ENCODE measurements at regions not wholly inside any gene's neighbourhood (a gene's known extent, or its start where the extent isn't known, plus 50 kb on each side); places are given as distances from the start of the nearest gene placed in this dataset.

DNA sequence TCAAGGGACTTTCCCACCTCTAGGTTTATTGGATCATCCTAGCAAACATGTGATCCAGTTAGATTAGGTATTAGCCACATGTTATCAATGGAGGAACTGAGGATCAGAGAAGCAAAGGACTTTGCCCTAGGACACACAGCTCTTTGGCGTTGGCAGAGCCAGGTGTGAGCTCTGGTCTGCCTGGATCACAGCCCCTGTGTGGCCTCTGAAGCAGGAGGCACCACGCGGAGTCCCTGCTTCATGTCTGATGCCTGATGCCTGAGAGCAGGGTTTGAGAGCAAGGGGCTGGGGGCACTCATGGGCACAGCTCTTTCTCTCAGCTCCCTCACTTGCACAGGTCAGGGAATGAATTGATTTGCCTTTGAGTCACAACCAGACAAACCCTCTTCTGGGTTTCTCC lies 64.7 kb upstream of the CTBP2 start:
- no peaks in the 10 kb centered on the region for H3K36me3 Mint-ChIP-seq (ENCODE audit: low read depth)
- H3K27ac Mint-ChIP-seq = no peak overlapping the region
- intact Hi-C loops (cut with micrococcal nuclease) = no loop called here
- H3K4me3 Mint-ChIP-seq = no peak overlapping the region
- H3K27me3 Mint-ChIP-seq = peaks cover 2% of the 10 kb centered on the region
- H3K9me3 Mint-ChIP-seq = peaks cover 14% of the 10 kb centered on the region
- H3K4me1 Mint-ChIP-seq (ENCODE audit: low read depth) = peaks cover 5% of the 10 kb centered on the region

DNA sequence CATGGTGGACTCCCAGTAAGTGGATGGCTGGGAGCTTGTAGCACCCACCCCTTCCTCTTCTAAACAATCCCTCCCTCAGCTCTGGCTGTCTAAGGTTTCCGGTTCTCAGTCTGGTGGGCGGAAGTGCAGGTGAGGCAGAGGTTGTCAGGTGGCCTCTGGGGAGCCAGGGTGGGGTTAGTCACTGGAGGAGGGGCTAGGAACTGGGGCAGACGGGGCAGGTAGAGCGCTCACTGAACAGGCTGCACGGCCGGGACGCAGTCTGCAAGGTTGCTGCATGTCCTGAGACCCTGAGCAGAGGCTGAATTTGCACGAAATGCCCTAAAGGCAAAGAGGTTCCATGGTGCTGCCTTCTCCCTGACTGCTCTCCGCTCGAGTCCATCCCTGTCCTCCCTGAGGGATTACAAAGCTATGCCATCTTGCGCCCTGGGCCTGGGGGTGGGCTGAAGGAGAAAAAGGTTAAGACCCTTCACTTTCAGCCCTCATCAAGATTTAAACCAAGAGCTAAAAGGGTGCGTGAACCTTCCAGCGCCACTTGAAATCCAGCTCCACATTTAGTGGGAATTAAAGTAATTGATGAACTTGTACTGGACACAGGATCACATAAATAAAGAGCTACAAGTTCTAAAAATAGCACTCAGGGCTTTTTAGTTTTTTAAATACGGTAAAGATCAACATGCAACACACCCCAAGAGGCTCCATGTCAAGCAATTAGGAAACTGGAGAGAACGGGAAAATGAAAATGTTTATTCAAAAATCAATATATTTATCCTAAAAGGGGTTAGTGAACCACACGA lies 62.3 kb upstream of the CTBP2 start:
- peaks cover 5% of the 10 kb centered on the region for H3K4me1 Mint-ChIP-seq (ENCODE audit: low read depth)
- peaks cover 6% of the 10 kb centered on the region for H3K27me3 Mint-ChIP-seq
- no peaks in the 10 kb centered on the region for H3K36me3 Mint-ChIP-seq (ENCODE audit: low read depth)
- H3K4me3 Mint-ChIP-seq = no peak overlapping the region
- peaks cover 11% of the 10 kb centered on the region for H3K9me3 Mint-ChIP-seq
- intact Hi-C loops (cut with micrococcal nuclease) = no loop called here
- no peak overlapping the region for H3K27ac Mint-ChIP-seq

DNA sequence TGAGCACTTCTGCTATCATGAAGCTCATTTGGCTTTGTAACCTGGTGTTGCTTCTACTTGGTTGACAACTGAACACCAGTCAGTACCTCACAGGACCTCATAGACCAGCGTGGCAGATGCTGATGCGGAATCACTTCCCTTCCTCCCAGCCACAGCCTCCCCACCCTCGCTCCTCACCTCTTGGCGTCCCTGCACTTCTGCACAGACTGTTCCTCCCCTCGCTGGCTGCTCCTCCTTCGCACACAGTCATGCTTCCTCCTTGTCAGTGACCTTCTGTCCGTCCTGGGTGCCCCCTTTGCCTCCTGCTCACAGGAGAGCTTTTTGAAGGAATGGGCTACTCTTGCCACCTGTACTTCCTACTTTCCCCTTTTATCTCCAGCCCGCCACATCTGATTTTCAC lies 61.4 kb upstream of the CTBP2 start:
- no peak overlapping the region for H3K27ac Mint-ChIP-seq
- H3K36me3 Mint-ChIP-seq (ENCODE audit: low read depth) = no peaks in the 10 kb centered on the region
- no peak overlapping the region for H3K4me3 Mint-ChIP-seq
- intact Hi-C loops (cut with micrococcal nuclease) = no loop called here
- peaks cover 5% of the 10 kb centered on the region for H3K4me1 Mint-ChIP-seq (ENCODE audit: low read depth)
- H3K9me3 Mint-ChIP-seq = peaks cover under 1% of the 10 kb centered on the region
- H3K27me3 Mint-ChIP-seq = peaks cover 6% of the 10 kb centered on the region

GRCh38 chr10:125219776-125220175 lies 59.4 kb upstream of the CTBP2 start:
- Mint-ChIP-seq H3K27me3 (peaks cover 6% of the 10 kb centered on the region), H3K4me1 (ENCODE audit: low read depth) (peaks cover 5% of the 10 kb centered on the region), H3K36me3 (ENCODE audit: low read depth) (no peaks in the 10 kb centered on the region), H3K4me3 (no peak overlapping the region), H3K27ac (no peak overlapping the region), H3K9me3 (no peaks in the 10 kb centered on the region)
- intact Hi-C loops (cut with micrococcal nuclease) = no loop called here

- Mint-ChIP-seq H3K36me3 (ENCODE audit: low read depth) (no peaks in the 10 kb centered on the region), H3K9me3 (no peaks in the 10 kb centered on the region), H3K27ac (no peak overlapping the region), H3K27me3 (peaks cover 6% of the 10 kb centered on the region), H3K4me1 (ENCODE audit: low read depth) (peaks cover 5% of the 10 kb centered on the region), H3K4me3 (no peak overlapping the region)
- intact Hi-C loops (cut with micrococcal nuclease) = no loop called here
These were observed 58.6 kb upstream of the CTBP2 start for GRCh38 chr10:125218967-125219366.

- intact Hi-C loops (cut with micrococcal nuclease) = no loop called here
- H3K27ac Mint-ChIP-seq = no peak overlapping the region
- H3K36me3 Mint-ChIP-seq (ENCODE audit: low read depth) = no peaks in the 10 kb centered on the region
- H3K27me3 Mint-ChIP-seq = peaks cover 6% of the 10 kb centered on the region
- peaks cover 5% of the 10 kb centered on the region for H3K4me1 Mint-ChIP-seq (ENCODE audit: low read depth)
- no peak overlapping the region for H3K4me3 Mint-ChIP-seq
- no peaks in the 10 kb centered on the region for H3K9me3 Mint-ChIP-seq
These were observed 57.8 kb upstream of the CTBP2 start for GRCh38 chr10:125217990-125218675.

GRCh38 chr10:125216861-125217260 lies 56.5 kb upstream of the CTBP2 start:
- H3K27me3 Mint-ChIP-seq = peaks cover 8% of the 10 kb centered on the region
- H3K4me3 Mint-ChIP-seq = no peak overlapping the region

DNA sequence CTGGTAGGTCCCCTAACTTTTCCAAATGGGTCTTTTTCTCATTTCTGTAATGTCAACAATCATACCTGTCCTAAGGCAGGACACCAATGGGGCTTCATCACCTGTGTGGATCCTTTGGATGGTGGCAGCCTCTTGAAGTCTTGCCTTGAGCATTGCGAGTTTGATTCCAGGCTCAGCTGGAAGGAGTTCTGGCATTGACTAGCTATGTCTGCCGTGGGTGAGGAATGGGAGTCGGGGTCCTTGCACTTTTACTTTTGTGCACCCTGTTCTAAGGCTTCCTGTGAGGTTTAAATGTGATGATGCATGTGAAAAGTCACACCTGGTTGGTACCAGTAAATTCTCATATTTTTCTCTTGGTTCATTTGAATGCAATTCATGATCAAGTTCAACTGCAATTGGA lies 55.9 kb upstream of the CTBP2 start:
- H3K27ac Mint-ChIP-seq = no peak overlapping the region
- H3K27me3 Mint-ChIP-seq = peaks cover 8% of the 10 kb centered on the region
- intact Hi-C loops (cut with micrococcal nuclease) = no loop called here
- no peaks in the 10 kb centered on the region for H3K4me1 Mint-ChIP-seq (ENCODE audit: low read depth)
- no peaks in the 10 kb centered on the region for H3K36me3 Mint-ChIP-seq (ENCODE audit: low read depth)
- H3K4me3 Mint-ChIP-seq = no peak overlapping the region
- no peaks in the 10 kb centered on the region for H3K9me3 Mint-ChIP-seq

More at GRCh38 chr10:125216861-125217260, 56.5 kb upstream of the CTBP2 start:
- Mint-ChIP-seq H3K4me1 (ENCODE audit: low read depth) (peaks cover 3% of the 10 kb centered on the region), H3K27ac (no peak overlapping the region), H3K9me3 (no peaks in the 10 kb centered on the region), H3K36me3 (ENCODE audit: low read depth) (no peaks in the 10 kb centered on the region)
- intact Hi-C loops (cut with micrococcal nuclease) = no loop called here

GRCh38 chr10:125214283-125214570 lies 53.9 kb upstream of the CTBP2 start:
- Mint-ChIP-seq H3K27ac (no peak overlapping the region), H3K4me3 (no peak overlapping the region), H3K4me1 (ENCODE audit: low read depth) (no peaks in the 10 kb centered on the region), H3K36me3 (ENCODE audit: low read depth) (no peaks in the 10 kb centered on the region), H3K27me3 (peaks cover 6% of the 10 kb centered on the region), H3K9me3 (no peaks in the 10 kb centered on the region)
- intact Hi-C loops (cut with micrococcal nuclease) = no loop called here

GRCh38 chr10:125213541-125214282 lies 53.3 kb upstream of the CTBP2 start:
- Mint-ChIP-seq H3K36me3 (ENCODE audit: low read depth) (no peaks in the 10 kb centered on the region), H3K4me1 (ENCODE audit: low read depth) (no peaks in the 10 kb centered on the region), H3K27ac (no peak overlapping the region), H3K27me3 (peaks cover 6% of the 10 kb centered on the region), H3K9me3 (no peaks in the 10 kb centered on the region), H3K4me3 (no peak overlapping the region)
- intact Hi-C loops (cut with micrococcal nuclease) = no loop called here

DNA sequence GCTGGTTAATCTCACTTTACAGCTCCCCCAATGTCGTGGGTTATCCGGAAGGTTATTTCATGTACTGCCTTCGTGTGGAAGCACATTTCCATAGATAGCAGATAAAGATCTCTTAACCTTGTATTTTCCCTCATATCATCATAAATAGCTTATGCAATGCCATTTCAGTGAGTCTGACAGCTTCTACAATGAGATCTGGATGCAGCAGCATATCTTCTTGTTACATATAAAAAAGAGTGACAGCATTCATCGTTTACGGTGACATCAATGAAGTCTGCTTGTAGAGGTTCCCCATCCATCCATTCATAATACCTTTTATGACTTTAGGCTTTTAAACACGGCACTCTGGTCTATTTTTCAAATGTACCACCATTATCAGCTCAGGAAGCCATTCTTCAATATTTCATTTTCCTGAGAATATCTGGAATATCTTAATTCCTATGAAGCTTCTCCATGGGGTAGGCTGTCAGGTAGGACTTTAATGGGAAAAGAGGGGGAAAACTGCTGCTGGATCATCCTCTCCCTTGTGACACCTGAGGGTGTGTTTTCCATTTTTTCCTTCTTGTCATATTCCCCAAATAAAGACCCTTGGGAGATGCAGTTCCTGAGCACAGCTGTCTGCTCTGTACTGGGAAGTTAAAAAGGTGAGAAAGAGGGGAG lies 51.9 kb upstream of the CTBP2 start:
- Mint-ChIP-seq H3K4me1 (ENCODE audit: low read depth) (no peaks in the 10 kb centered on the region), H3K36me3 (ENCODE audit: low read depth) (no peaks in the 10 kb centered on the region), H3K4me3 (no peak overlapping the region), H3K27me3 (peaks cover 4% of the 10 kb centered on the region), H3K9me3 (no peaks in the 10 kb centered on the region), H3K27ac (no peak overlapping the region)
- intact Hi-C loops (cut with micrococcal nuclease) = no loop called here

Data from dendritic cell treated with granulocyte-macrophage colony-stimulating factor and Interleukin-4, amounts not matched to agents 40 ng/mL and 50 ng/mL, for 4 days (primary cell).